ENCODE measurements at regions not wholly inside any gene's neighbourhood (a gene's known extent, or its start where the extent isn't known, plus 50 kb on each side); places are given as distances from the start of the nearest gene placed in this dataset.

GRCh38 chr4:181656748-181657147 lies 586.5 kb upstream of the TENM3 start:
- no peak for ATAC-seq
- intact Hi-C loops (cut with DNase I) = no loop called here
- H3K4me1 ChIP-seq = peaks cover 0 to 4% (median 0%) of the 10 kb centered on the region in 9 donors
- no peak overlapping the region for H3K27ac ChIP-seq
- no peaks in the 10 kb centered on the region for H3K36me3 ChIP-seq
- 85 to 92% methylated on average over 5 of the region's 5 CpGs for WGBS, 2 donors
- TF ChIP-seq, protein P1, sequence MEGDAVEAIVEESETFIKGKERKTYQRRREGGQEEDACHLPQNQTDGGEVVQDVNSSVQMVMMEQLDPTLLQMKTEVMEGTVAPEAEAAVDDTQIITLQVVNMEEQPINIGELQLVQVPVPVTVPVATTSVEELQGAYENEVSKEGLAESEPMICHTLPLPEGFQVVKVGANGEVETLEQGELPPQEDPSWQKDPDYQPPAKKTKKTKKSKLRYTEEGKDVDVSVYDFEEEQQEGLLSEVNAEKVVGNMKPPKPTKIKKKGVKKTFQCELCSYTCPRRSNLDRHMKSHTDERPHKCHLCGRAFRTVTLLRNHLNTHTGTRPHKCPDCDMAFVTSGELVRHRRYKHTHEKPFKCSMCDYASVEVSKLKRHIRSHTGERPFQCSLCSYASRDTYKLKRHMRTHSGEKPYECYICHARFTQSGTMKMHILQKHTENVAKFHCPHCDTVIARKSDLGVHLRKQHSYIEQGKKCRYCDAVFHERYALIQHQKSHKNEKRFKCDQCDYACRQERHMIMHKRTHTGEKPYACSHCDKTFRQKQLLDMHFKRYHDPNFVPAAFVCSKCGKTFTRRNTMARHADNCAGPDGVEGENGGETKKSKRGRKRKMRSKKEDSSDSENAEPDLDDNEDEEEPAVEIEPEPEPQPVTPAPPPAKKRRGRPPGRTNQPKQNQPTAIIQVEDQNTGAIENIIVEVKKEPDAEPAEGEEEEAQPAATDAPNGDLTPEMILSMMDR (IDR thresholded peaks at IDR 0.05) = no peak
- no peak for DNase-seq
- no peak overlapping the region for H3K4me3 ChIP-seq
- H3K9me3 ChIP-seq = peaks cover 0 to 7% (median 0%) of the 10 kb centered on the region in 11 donors
- H3K27me3 ChIP-seq = no peaks in the 10 kb centered on the region

GRCh38 chr4:181659202-181659601 lies 584.0 kb upstream of the TENM3 start:
- peaks cover 0 to 7% (median 0%) of the 10 kb centered on the region in 11 donors for H3K9me3 ChIP-seq
- ATAC-seq (no peak), DNase-seq (no peak)
- peaks cover 0 to 13% (median 6%) of the 10 kb centered on the region in 9 donors for H3K4me1 ChIP-seq
- no peaks in the 10 kb centered on the region for H3K27me3 ChIP-seq
- H3K4me3 ChIP-seq = no peak overlapping the region
- H3K36me3 ChIP-seq = no peaks in the 10 kb centered on the region
- TF ChIP-seq, protein P1 (IDR thresholded peaks at IDR 0.05) = no peak
- H3K27ac ChIP-seq = no peak overlapping the region
- WGBS, 2 donors = 58 to 68% methylated on average over 3 of the region's 3 CpGs
- intact Hi-C loops (cut with DNase I) = no loop called here

DNA sequence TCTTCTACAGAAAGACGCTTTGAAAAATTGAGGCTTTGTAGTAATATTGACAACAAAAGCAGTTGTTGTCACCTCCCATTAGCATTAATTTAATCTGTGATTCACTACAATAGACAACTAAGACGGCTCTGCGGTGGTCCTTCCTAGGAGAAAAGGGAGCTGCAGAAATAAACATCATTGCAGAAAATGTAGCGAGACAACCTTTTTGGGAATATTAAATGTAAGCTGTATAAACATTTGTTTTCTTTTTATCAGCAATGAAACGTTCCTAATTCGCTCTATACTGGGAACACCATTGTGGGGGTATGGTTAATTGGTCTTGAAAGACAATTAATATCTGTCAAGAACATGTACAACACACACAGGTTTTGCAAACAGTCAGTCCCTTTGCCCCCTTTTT lies 583.3 kb upstream of the TENM3 start:
- Histone ChIP-seq H3K27ac (no peak overlapping the region), H3K4me1 (peaks cover 0 to 13% (median 6%) of the 10 kb centered on the region in 9 donors), H3K27me3 (no peaks in the 10 kb centered on the region), H3K9me3 (peaks cover 0 to 7% (median 0%) of the 10 kb centered on the region in 11 donors), H3K4me3 (no peak overlapping the region), H3K36me3 (no peaks in the 10 kb centered on the region)
- DNase-seq (no peak), ATAC-seq (no peak)
- 80 to 83% methylated on average over 6 of the region's 6 CpGs for WGBS, 2 donors
- intact Hi-C loops (cut with DNase I) = no loop called here
- TF ChIP-seq, protein P1 (IDR thresholded peaks at IDR 0.05) = no peak

DNA sequence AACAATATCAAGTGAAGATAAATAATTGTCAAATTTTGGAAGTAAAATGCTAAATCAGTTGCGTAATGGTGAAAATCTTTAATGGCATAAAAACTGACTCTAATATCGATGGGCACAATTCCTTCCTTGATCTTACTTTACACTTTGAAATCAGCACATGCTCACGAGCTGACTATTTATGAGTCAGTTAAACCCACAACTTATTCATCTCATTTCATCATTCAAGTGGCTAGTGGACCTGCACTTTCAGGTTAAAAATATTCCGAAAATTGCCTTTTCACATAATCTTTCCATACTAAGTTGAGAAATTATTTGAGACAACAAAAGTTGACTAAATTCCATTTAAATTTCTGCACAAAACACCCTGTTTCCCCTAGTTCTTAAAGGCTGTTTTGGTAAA lies 582.1 kb upstream of the TENM3 start:
- intact Hi-C loops (cut with DNase I) = no loop called here
- TF ChIP-seq, protein P1 (IDR thresholded peaks at IDR 0.05) = no peak
- Histone ChIP-seq H3K27ac (no peak overlapping the region), H3K9me3 (peaks cover 0 to 3% (median 0%) of the 10 kb centered on the region in 11 donors), H3K4me3 (no peak overlapping the region), H3K36me3 (no peaks in the 10 kb centered on the region), H3K4me1 (peaks cover 0 to 13% (median 6%) of the 10 kb centered on the region in 9 donors), H3K27me3 (no peaks in the 10 kb centered on the region)
- DNase-seq (no peak), ATAC-seq (no peak)
- WGBS, 2 donors = 84 to 88% methylated on average over 4 of the region's 4 CpGs
